HCT116 (cell line): ENCODE measurements at regions not wholly inside any gene's neighbourhood (a gene's known extent, or its start where the extent isn't known, plus 50 kb on each side); places are given as distances from the start of the nearest gene placed in this dataset.

Experiments used
- ATAC-seq: fragments of 200-7000 bp; cut with Tn5 transposase; 2 replicates; pipeline ENCODE4 v1.9.1; 2020; ENCODE audit warnings: mild to moderate bottlenecking, moderate library complexity
- BruUV-seq: library from RNA; stranded (reverse); fragments of 400-500 nt; replicated peaks from 2 replicates; lab custom pipeline; 2021; lab: Mats Ljungman, UMichigan
- CTCF ChIA-PET: fragments of 300-600 bp; sonication (Branson Sonifier 250); formaldehyde crosslinking; loops from one replicate; lab custom pipeline; 2021; ENCODE audit warnings: antibody characterized with exemption; lab: Charles Lee
- POLR2A ChIA-PET: fragments of 300-600, 350-600 bp; sonication (Branson Sonifier 250); formaldehyde crosslinking; loops from one replicate; lab custom pipeline; 2021; ENCODE audit warnings: antibody characterized with exemption; lab: Charles Lee
- RAD21 ChIA-PET, 2 experiments: fragments of 300-600 bp; sonication (Branson Sonifier 250); formaldehyde crosslinking; loops; one replicate each; lab custom pipeline; 2023; ENCODE audit warnings: low total read pairs in 2 of 2; ENCODE audit not compliant: uncharacterized antibody in 2 of 2, unreplicated experiment in 2 of 2, low non-redundant PET in 1 of 2; lab: Charles Lee
- DNase-seq: peaks from one replicate; pipeline ENCODE4 v3.0.0-alpha.2; 2010; ENCODE audit warnings: low read depth, low spot score
- H2AFZ ChIP-seq: fragments of 200-600 bp; shearing (Covaris generic), sonication (generic); 2 replicates; pipeline ENCODE4 v1.6.1; 2017; ENCODE audit warnings: low read depth, mixed run types, mixed read lengths, antibody characterized with exemption, low read length; ENCODE audit not compliant: poor library complexity, severe bottlenecking
- H3K27ac ChIP-seq: 2 replicates; pipeline ENCODE4 v1.5.1; 2012; ENCODE audit warnings: low read depth, low read length
- H3K27me3 ChIP-seq: fragments of 200-600 bp; sonication (generic); 2 replicates; pipeline ENCODE4 v1.6.1; 2016; ENCODE audit warnings: mixed run types, low read length, mixed read lengths; ENCODE audit not compliant: insufficient read depth
- H3K36me3 ChIP-seq, 2 experiments: fragments of 200-500 bp in 1 of 2; fragments of 200-600 bp in 1 of 2; sonication (Bioruptor generic) in 1 of 2; sonication (generic) in 1 of 2; 2 replicates each; pipeline versions ENCODE4 v1.5.1 to v1.6.1; 2014 to 2016; ENCODE audit warnings: low read length in 2 of 2, inconsistent platforms in 1 of 2, mixed read lengths in 1 of 2, mixed run types in 1 of 2; ENCODE audit not compliant: insufficient read depth in 2 of 2, control insufficient read depth in 1 of 2
- H3K4me1 ChIP-seq, 2 experiments: fragments of 200-600 bp in 1 of 2; sonication (generic) in 1 of 2; 2 replicates each; pipeline versions ENCODE4 v1.5.1 to v1.6.1; 2012 to 2017; ENCODE audit warnings: low read length in 2 of 2, inconsistent platforms in 1 of 2, mild to moderate bottlenecking in 1 of 2, mixed read lengths in 1 of 2, mixed run types in 1 of 2, moderate library complexity in 1 of 2; ENCODE audit not compliant: insufficient read depth in 2 of 2, control insufficient read depth in 1 of 2
- H3K4me2 ChIP-seq: fragments of 200-600 bp; sonication (generic); 2 replicates; pipeline ENCODE4 v1.6.1; 2017; ENCODE audit warnings: mixed run types, low read length, mixed read lengths
- H3K4me3 ChIP-seq, 2 experiments: fragments of 200-600 bp in 1 of 2; sonication (generic) in 1 of 2; replicated peaks in 1 of 2; 2 replicates each; pipeline ENCODE4 v1.5.1; 2011 to 2016; ENCODE audit warnings: low read length in 2 of 2, control low read depth in 1 of 2, low read depth in 1 of 2, mild to moderate bottlenecking in 1 of 2, mixed read lengths in 1 of 2, mixed run types in 1 of 2
- H3K79me2 ChIP-seq: fragments of 200-600 bp; sonication (generic); 2 replicates; pipeline ENCODE4 v1.6.1; 2017; ENCODE audit warnings: mild to moderate bottlenecking, mixed run types, low read length, moderate library complexity, mixed read lengths; ENCODE audit not compliant: insufficient read depth
- H3K9ac ChIP-seq: fragments of 200-600 bp; sonication (generic); 2 replicates; pipeline ENCODE4 v1.6.1; 2016; ENCODE audit warnings: low read length, mixed read lengths
- H3K9me2 ChIP-seq: fragments of 200-600 bp; sonication (generic), shearing (Covaris generic); 2 replicates; pipeline ENCODE4 v1.6.1; 2017; ENCODE audit warnings: mixed run types, mild to moderate bottlenecking, moderate library complexity; ENCODE audit not compliant: insufficient read depth
- H3K9me3 ChIP-seq, 2 experiments: fragments of 200-500 bp in 1 of 2; fragments of 200-600 bp in 1 of 2; sonication (Bioruptor generic) in 1 of 2; sonication (generic) in 1 of 2; 2 replicates each; pipeline ENCODE4 v1.6.1; 2014 to 2017; ENCODE audit warnings: low read length in 2 of 2, mixed read lengths in 2 of 2, inconsistent platforms in 1 of 2, low read depth in 1 of 2, mild to moderate bottlenecking in 1 of 2, mixed run types in 1 of 2, moderate library complexity in 1 of 2; ENCODE audit not compliant: control insufficient read depth in 1 of 2, insufficient read depth in 1 of 2
- H4K20me1 ChIP-seq: fragments of 200-600 bp; sonication (generic), shearing (Covaris generic); 2 replicates; pipeline ENCODE4 v1.6.1; 2017; ENCODE audit warnings: mixed run types, mild to moderate bottlenecking, moderate library complexity; ENCODE audit not compliant: insufficient read depth
- ATF3 ChIP-seq: IDR thresholded peaks from 2 replicates; pipeline ENCODE4 v1.6.1; 2012
- CBX3 ChIP-seq: IDR thresholded peaks from 2 replicates; pipeline ENCODE4 v1.6.1; 2012; ENCODE audit warnings: low read depth
- CEBPB ChIP-seq: IDR thresholded peaks from 2 replicates; pipeline ENCODE4 v1.6.1; 2012; ENCODE audit warnings: low read depth
- CTCF ChIP-seq, 3 experiments: fragments of 200-600 bp in 1 of 3; sonication (generic) in 1 of 3; IDR thresholded peaks in 2 of 3; conservative IDR thresholded peaks in 1 of 3; 2 replicates each; pipeline ENCODE4 v1.5.1; 2012 to 2017; ENCODE audit warnings: low read depth in 2 of 3, low read length in 2 of 3, antibody characterized with exemption in 1 of 3, borderline replicate concordance in 1 of 3, control low read depth in 1 of 3, mild to moderate bottlenecking in 1 of 3, mixed read lengths in 1 of 3, mixed run types in 1 of 3, moderate library complexity in 1 of 3; ENCODE audit not compliant: insufficient read depth in 1 of 3
- ELF1 ChIP-seq: IDR thresholded peaks from 2 replicates; pipeline ENCODE4 v1.6.1; 2012; ENCODE audit warnings: low read depth, borderline replicate concordance
- JUND ChIP-seq: IDR thresholded peaks from 2 replicates; pipeline ENCODE4 v1.6.1; 2012
- MAX ChIP-seq: IDR thresholded peaks from 2 replicates; pipeline ENCODE4 v1.6.1; 2012
- POLR2A ChIP-seq: IDR thresholded peaks from 2 replicates; pipeline ENCODE4 v1.7.0; 2011; ENCODE audit warnings: borderline replicate concordance; ENCODE audit not compliant: insufficient read depth, insufficient read length; ENCODE audit errors: extremely low read depth
- POLR2AphosphoS5 ChIP-seq: IDR thresholded peaks from 2 replicates; pipeline ENCODE4 v1.6.1; 2011; ENCODE audit warnings: mild to moderate bottlenecking, low read depth, low read length, moderate library complexity
- RAD21 ChIP-seq: IDR thresholded peaks from 2 replicates; pipeline ENCODE4 v1.6.1; 2012; ENCODE audit warnings: low read depth, mild to moderate bottlenecking
- REST ChIP-seq: IDR thresholded peaks from 2 replicates; pipeline ENCODE4 v1.6.1; 2012; ENCODE audit warnings: low read depth
- SIN3A ChIP-seq: IDR thresholded peaks from 2 replicates; pipeline ENCODE4 v1.6.1; 2012; ENCODE audit warnings: low read depth
- SP1 ChIP-seq: IDR thresholded peaks from 2 replicates; pipeline ENCODE4 v1.6.1; 2012; ENCODE audit warnings: low read depth
- TCF7L2 ChIP-seq: IDR thresholded peaks from 2 replicates; pipeline ENCODE4 v1.7.0; 2011; ENCODE audit warnings: borderline replicate concordance, inconsistent platforms; ENCODE audit not compliant: insufficient read depth, insufficient read length; ENCODE audit errors: extremely low read depth
- YY1 ChIP-seq: IDR thresholded peaks from 2 replicates; pipeline ENCODE4 v1.6.1; 2011; ENCODE audit warnings: low read length, low read depth, moderate library complexity, mild to moderate bottlenecking; ENCODE audit not compliant: insufficient replicate concordance; ENCODE audit errors: extremely low read depth
- ZBTB33 ChIP-seq: IDR thresholded peaks from 2 replicates; pipeline ENCODE4 v1.6.1; 2011; ENCODE audit warnings: mild to moderate bottlenecking, low read length, moderate library complexity; ENCODE audit not compliant: insufficient replicate concordance; ENCODE audit errors: extremely low read depth
- ZFX ChIP-seq: fragments of 450-650 bp; IDR thresholded peaks from 2 replicates; pipeline ENCODE4 v1.6.1; 2017
- ZNF274 ChIP-seq: fragments of 200-500 bp; sonication (Bioruptor generic); IDR thresholded peaks from 2 replicates; pipeline ENCODE4 v1.6.1; 2014; ENCODE audit warnings: mild to moderate bottlenecking, low read depth, low read length, inconsistent platforms
- intact Hi-C: fragments of 100-400 bp; cut with micrococcal nuclease; formaldehyde crosslinking; loops from 2 replicates; pipeline ENCODE4 v1.10.0; 2022

- Histone ChIP-seq H3K27ac (no peak overlapping the region), H3K9ac (no peak overlapping the region), H3K9me3 (no peaks in the 10 kb centered on the region), H2AFZ (no peak overlapping the region), H3K4me3 (no peak overlapping the region), H3K4me2 (no peak overlapping the region), H4K20me1 (no peaks in the 10 kb centered on the region), H3K79me2 (no peaks in the 10 kb centered on the region), H3K27me3 (no peaks in the 10 kb centered on the region), H3K9me2 (no peaks in the 10 kb centered on the region), H3K36me3 (no peaks in the 10 kb centered on the region), H3K4me1 (no peaks in the 10 kb centered on the region)
- TF ChIP-seq REST (no peak), RAD21 (no peak), MAX (no peak), CTCF (IDR thresholded peaks at IDR 0.05 in 2 of 3, conservative IDR thresholded peaks at IDR 0.05 in 1 of 3; ENCODE audit: borderline replicate concordance in 1 of 3, insufficient read depth in 1 of 3, low read depth in 2 of 3, low read length in 2 of 3) (no peak), SP1 (no peak), CBX3 (no peak), ATF3 (no peak), SIN3A (no peak), ELF1 (no peak), ZBTB33 (no peak), ZNF274 (no peak), YY1 (no peak), TCF7L2 (no peak), POLR2A (no peak), JUND (no peak), CEBPB (no peak), ZFX (no peak), POLR2AphosphoS5 (no peak)
- intact Hi-C loops: no loop called here
- RAD21 ChIA-PET: no interaction called here
- POLR2A ChIA-PET: no interaction called here
- no TSS peak for BruUV-seq
- no peak for DNase-seq
- CTCF ChIA-PET: no interaction called here
- ATAC-seq: no peak
Measured at GRCh38 chr3:177250151-177250550, 52.9 kb upstream of the TBL1XR1 start.
